Panc1 (cell line): ENCODE measurements at regions not wholly inside any gene's neighbourhood (a gene's known extent, or its start where the extent isn't known, plus 50 kb on each side); places are given as distances from the start of the nearest gene placed in this dataset.

Experiments
- ATAC-seq: fragments of 200-7000 bp; cut with Tn5 transposase; 2 replicates; pipeline ENCODE4 v1.9.1; 2020; ENCODE audit warnings: mild to moderate bottlenecking, moderate library complexity
- BruUV-seq: library from RNA; stranded (reverse); fragments of 400-500 nt; replicated peaks from 2 replicates; lab custom pipeline; 2021; lab: Mats Ljungman, UMichigan
- CTCF ChIA-PET: fragments of 300-600 bp; sonication (Branson Sonifier 250); formaldehyde crosslinking; loops from one replicate; lab custom pipeline; 2022; ENCODE audit warnings: antibody characterized with exemption; lab: Charles Lee
- POLR2A ChIA-PET: fragments of 300-600 bp; sonication (Branson Sonifier 250); formaldehyde crosslinking; loops from one replicate; lab custom pipeline; 2022; ENCODE audit warnings: antibody characterized with exemption; lab: Charles Lee
- DNase-seq: peaks from one replicate; pipeline ENCODE4 v3.0.0-alpha.2; 2010; ENCODE audit warnings: low read depth, low spot score
- H3K27ac ChIP-seq: 2 replicates; pipeline ENCODE4 v1.5.1; 2011; ENCODE audit warnings: mild to moderate bottlenecking, low read length, inconsistent platforms
- H3K27me3 ChIP-seq: fragments of 200-500 bp; sonication (Bioruptor generic); 2 replicates; pipeline ENCODE4 v1.6.0; 2014; ENCODE audit warnings: low read length, inconsistent platforms; ENCODE audit not compliant: control insufficient read depth, insufficient read depth
- H3K36me3 ChIP-seq: fragments of 200-500 bp; sonication (Bioruptor generic); 2 replicates; pipeline ENCODE4 v1.5.1; 2014; ENCODE audit warnings: inconsistent platforms, mild to moderate bottlenecking, low read length, moderate library complexity; ENCODE audit not compliant: control insufficient read depth, insufficient read depth
- H3K4me1 ChIP-seq: 2 replicates; pipeline ENCODE4 v1.5.1; 2011; ENCODE audit warnings: inconsistent platforms, mild to moderate bottlenecking, low read length, moderate library complexity; ENCODE audit not compliant: control insufficient read depth, insufficient read depth
- H3K4me3 ChIP-seq, 2 experiments: 2 replicates each; pipeline ENCODE4 v1.5.1; 2011 to 2012; ENCODE audit warnings: low read depth in 2 of 2, low read length in 2 of 2, mild to moderate bottlenecking in 2 of 2, inconsistent platforms in 1 of 2, moderate library complexity in 1 of 2
- H3K9me3 ChIP-seq: fragments of 200-500 bp; sonication (Bioruptor generic); 2 replicates; pipeline ENCODE4 v1.5.1; 2014; ENCODE audit warnings: low read depth, mild to moderate bottlenecking, inconsistent platforms, low read length, moderate library complexity; ENCODE audit not compliant: control insufficient read depth, insufficient read depth
- CTCF ChIP-seq: fragments of 450-650 bp; IDR thresholded peaks from 2 replicates; pipeline ENCODE4 v1.5.1; 2017; ENCODE audit warnings: mild to moderate bottlenecking
- POLR2AphosphoS5 ChIP-seq: IDR thresholded peaks from 2 replicates; pipeline ENCODE4 v1.6.1; 2012; ENCODE audit warnings: mild to moderate bottlenecking, low read depth, low read length, moderate library complexity
- REST ChIP-seq, 2 experiments: IDR thresholded peaks; 2 replicates each; pipeline ENCODE4 v1.6.1; 2011 to 2012; ENCODE audit warnings: low read depth in 2 of 2, control low read depth in 1 of 2, low read length in 1 of 2, mild to moderate bottlenecking in 1 of 2, moderate library complexity in 1 of 2; ENCODE audit not compliant: insufficient read depth in 1 of 2
- SIN3A ChIP-seq: IDR thresholded peaks from 2 replicates; pipeline ENCODE4 v1.6.1; 2012; ENCODE audit warnings: low read depth, mild to moderate bottlenecking, low read length, moderate library complexity, borderline replicate concordance; ENCODE audit not compliant: insufficient read depth
- TCF7L2 ChIP-seq: IDR thresholded peaks from 2 replicates; pipeline ENCODE4 v1.6.1; 2011; ENCODE audit warnings: mild to moderate bottlenecking, low read depth, low read length, inconsistent platforms
- in situ Hi-C: cut with HindIII; loops from 2 replicates; pipeline ENCODE4 v1.10.0; 2016; ENCODE audit warnings: low sequenced_read_pairs, low pct_unique_long_range_greater_than_20kb
- intact Hi-C: fragments of 100-400 bp; cut with micrococcal nuclease; formaldehyde crosslinking; loops from one replicate; pipeline ENCODE4 v1.10.0; 2022; ENCODE audit not compliant: unreplicated experiment

- Histone ChIP-seq H3K36me3 (no peaks in the 10 kb centered on the region), H3K27ac (no peak overlapping the region), H3K27me3 (no peaks in the 10 kb centered on the region), H3K4me3 (no peak overlapping the region), H3K4me1 (no peaks in the 10 kb centered on the region), H3K9me3 (no peaks in the 10 kb centered on the region)
- in situ Hi-C loops (no loop called here), intact Hi-C loops (no loop called here)
- ChIA-PET CTCF (no interaction called here), POLR2A (no interaction called here)
- ATAC-seq (no peak), DNase-seq (no peak)
- no TSS peak for BruUV-seq
- no peak for TF ChIP-seq CTCF
These were observed 310.0 kb downstream of the CNTN3 start for GRCh38 chr3:74304424-74304823.

GRCh38 chr3:74303711-74304110, 310.7 kb downstream of the CNTN3 start:
- no peak overlapping the region for H3K27ac ChIP-seq
- no peak for ATAC-seq
- no TSS peak for BruUV-seq
- DNase-seq, result no peak
- no peaks in the 10 kb centered on the region for H3K27me3 ChIP-seq
- no peaks in the 10 kb centered on the region for H3K9me3 ChIP-seq
- TF ChIP-seq CTCF, result no peak
- no peak for TF ChIP-seq SIN3A
- TF ChIP-seq POLR2AphosphoS5, result no peak
- TF ChIP-seq REST (IDR thresholded peaks at IDR 0.05; ENCODE audit: insufficient read depth in 1 of 2, low read depth in 2 of 2, low read length in 1 of 2), result no peak
- no peak for TF ChIP-seq TCF7L2
- intact Hi-C loops, result no loop called here
- ChIA-PET CTCF (no interaction called here), POLR2A (no interaction called here)
- no peaks in the 10 kb centered on the region for H3K36me3 ChIP-seq
- H3K4me3 ChIP-seq, result no peak overlapping the region
- in situ Hi-C loops, result no loop called here
- no peaks in the 10 kb centered on the region for H3K4me1 ChIP-seq

- in situ Hi-C loops, result no loop called here
- Histone ChIP-seq H3K4me3 (no peak overlapping the region), H3K9me3 (no peaks in the 10 kb centered on the region), H3K36me3 (no peaks in the 10 kb centered on the region), H3K27ac (no peak overlapping the region), H3K27me3 (no peaks in the 10 kb centered on the region), H3K4me1 (no peaks in the 10 kb centered on the region)
- CTCF ChIA-PET, result no interaction called here
- DNase-seq (no peak), ATAC-seq (no peak)
- POLR2A ChIA-PET, result no interaction called here
- intact Hi-C loops, result no loop called here
- TF ChIP-seq TCF7L2 (no peak), POLR2AphosphoS5 (no peak), CTCF (no peak), SIN3A (no peak), REST (IDR thresholded peaks at IDR 0.05; ENCODE audit: insufficient read depth in 1 of 2, low read depth in 2 of 2, low read length in 1 of 2) (no peak)
- no TSS peak for BruUV-seq
These were observed 311.5 kb downstream of the CNTN3 start for GRCh38 chr3:74302969-74303368.
